CD14-positive monocyte (primary cell): ENCODE measurements at regions not wholly inside any gene's neighbourhood (a gene's known extent, or its start where the extent isn't known, plus 50 kb on each side); places are given as distances from the start of the nearest gene placed in this dataset.

ENCODE experiments used
- DNase-seq, 3 donors: peaks; one replicate each; pipeline ENCODE4 v3.0.0-alpha.2; 2011 to 2022
- H2AFZ ChIP-seq: 2 replicates; pipeline ENCODE4 v1.6.0; 2012; ENCODE audit warnings: mild to moderate bottlenecking, low read depth, low read length, inconsistent platforms; ENCODE audit not compliant: insufficient read depth, poor library complexity, severe bottlenecking
- H3K27ac ChIP-seq, 2 donors: 1 replicate in 1 of 2; 2 replicates in 1 of 2; pipeline ENCODE4 v1.5.1; 2012 to 2013; ENCODE audit warnings: low read length in 2 of 2, control low read depth in 1 of 2, inconsistent platforms in 1 of 2, low read depth in 1 of 2, mild to moderate bottlenecking in 1 of 2
- H3K27me3 ChIP-seq, 2 donors: one replicate each; pipeline versions ENCODE4 v1.6.0 to v1.6.1; 2011 to 2013; ENCODE audit warnings: low read length in 2 of 2; ENCODE audit not compliant: control insufficient read depth in 2 of 2, insufficient read depth in 2 of 2
- H3K36me3 ChIP-seq, 2 donors: replicated peaks in 1 of 2; 1 replicate in 1 of 2; 2 replicates in 1 of 2; pipeline versions ENCODE4 v1.5.1 to v1.6.1; 2012 to 2013; ENCODE audit warnings: low read length in 2 of 2, control low read depth in 1 of 2, inconsistent platforms in 1 of 2, mild to moderate bottlenecking in 1 of 2; ENCODE audit not compliant: insufficient read depth in 2 of 2, control insufficient read depth in 1 of 2
- H3K4me1 ChIP-seq, 2 donors: 1 replicate in 1 of 2; 2 replicates in 1 of 2; pipeline versions ENCODE4 v1.5.1 to v1.6.1; 2012 to 2013; ENCODE audit warnings: low read length in 2 of 2, control low read depth in 1 of 2, inconsistent platforms in 1 of 2, mild to moderate bottlenecking in 1 of 2, moderate library complexity in 1 of 2; ENCODE audit not compliant: insufficient read depth in 2 of 2, control insufficient read depth in 1 of 2
- H3K4me2 ChIP-seq: replicated peaks from 2 replicates; pipeline ENCODE3; 2012; ENCODE audit warnings: low read length, moderate library complexity, mild to moderate bottlenecking; ENCODE audit not compliant: poor library complexity, severe bottlenecking; ENCODE audit errors: extremely low read depth
- H3K4me3 ChIP-seq, 3 experiments: fragments of 200-600 bp in 1 of 3; sonication (generic) in 1 of 3; replicated peaks in 1 of 3; 1 replicate in 2 of 3; 2 replicates in 1 of 3; pipeline ENCODE4 v1.5.1; 2011 to 2013; ENCODE audit warnings: low read length in 3 of 3, mild to moderate bottlenecking in 3 of 3, control low read depth in 2 of 3, low read depth in 2 of 3, inconsistent platforms in 1 of 3, moderate library complexity in 1 of 3
- H3K79me2 ChIP-seq: 2 replicates; pipeline ENCODE4 v1.6.0; 2012; ENCODE audit warnings: mild to moderate bottlenecking, control low read depth, inconsistent platforms, low read length, moderate library complexity; ENCODE audit not compliant: insufficient read depth
- H3K9ac ChIP-seq: 2 replicates; pipeline ENCODE4 v1.6.0; 2017; ENCODE audit warnings: low read length, mild to moderate bottlenecking; ENCODE audit not compliant: insufficient read depth, poor library complexity, severe bottlenecking
- H3K9me3 ChIP-seq, 2 donors: replicated peaks in 1 of 2; 1 replicate in 1 of 2; 2 replicates in 1 of 2; pipeline versions ENCODE4 v1.5.1 to v1.6.1; 2012 to 2013; ENCODE audit warnings: low read length in 2 of 2, control low read depth in 1 of 2; ENCODE audit not compliant: control insufficient read depth in 1 of 2, insufficient read depth in 1 of 2
- H4K20me1 ChIP-seq: 2 replicates; pipeline ENCODE4 v1.6.0; 2012; ENCODE audit warnings: mild to moderate bottlenecking, low read length, control low read depth, moderate library complexity; ENCODE audit not compliant: insufficient read depth
- H3K27ac Mint-ChIP-seq, 7 donors: one replicate each; pipeline ENCODE4 v1.8.0; 2020; ENCODE audit warnings: mild to moderate bottlenecking in 7 of 7, mixed read lengths in 7 of 7, moderate library complexity in 6 of 7, inconsistent platforms in 2 of 7
- H3K27me3 Mint-ChIP-seq, 3 donors: one replicate each; pipeline ENCODE4 v1.8.0; 2021 to 2022; ENCODE audit warnings: low read depth in 3 of 3, mild to moderate bottlenecking in 3 of 3, mixed read lengths in 3 of 3, moderate library complexity in 3 of 3, inconsistent platforms in 1 of 3
- H3K36me3 Mint-ChIP-seq, 2 donors: one replicate each; pipeline ENCODE4 v1.8.0; 2020; ENCODE audit warnings: mixed read lengths in 2 of 2, inconsistent platforms in 1 of 2, mild to moderate bottlenecking in 1 of 2
- H3K4me1 Mint-ChIP-seq: one replicate; pipeline ENCODE4 v1.8.0; 2020; ENCODE audit warnings: mild to moderate bottlenecking, mixed read lengths
- H3K4me3 Mint-ChIP-seq, 2 donors: one replicate each; pipeline ENCODE4 v1.8.0; 2020; ENCODE audit warnings: mild to moderate bottlenecking in 2 of 2, mixed read lengths in 2 of 2, moderate library complexity in 1 of 2
- H3K9me3 Mint-ChIP-seq, 7 donors: one replicate each; pipeline ENCODE4 v1.8.0; 2020 to 2022; ENCODE audit warnings: mixed read lengths in 7 of 7, mild to moderate bottlenecking in 6 of 7, moderate library complexity in 6 of 7, inconsistent platforms in 2 of 7
- WGBS: methylation state at CpG from one replicate; pipeline ENCODE4 v1.1.5; 2013; ENCODE audit warnings: missing lambda C conversion rate; ENCODE audit not compliant: insufficient coverage; 5-methylcytosine and 5-hydroxymethylcytosine counted together
- intact Hi-C, 2 donors: fragments of 100-400 bp; cut with micrococcal nuclease; formaldehyde crosslinking; loops; one replicate each; pipeline versions ENCODE4 v1.15.0 to v1.15.1; 2023
- TF ChIP-seq, protein P1 (sequence below): fragments of 200-600 bp; IDR thresholded peaks from one replicate; pipeline ENCODE4 v1.8.0; 2022; ENCODE audit warnings: antibody characterized with exemption, mild to moderate bottlenecking

DNA sequence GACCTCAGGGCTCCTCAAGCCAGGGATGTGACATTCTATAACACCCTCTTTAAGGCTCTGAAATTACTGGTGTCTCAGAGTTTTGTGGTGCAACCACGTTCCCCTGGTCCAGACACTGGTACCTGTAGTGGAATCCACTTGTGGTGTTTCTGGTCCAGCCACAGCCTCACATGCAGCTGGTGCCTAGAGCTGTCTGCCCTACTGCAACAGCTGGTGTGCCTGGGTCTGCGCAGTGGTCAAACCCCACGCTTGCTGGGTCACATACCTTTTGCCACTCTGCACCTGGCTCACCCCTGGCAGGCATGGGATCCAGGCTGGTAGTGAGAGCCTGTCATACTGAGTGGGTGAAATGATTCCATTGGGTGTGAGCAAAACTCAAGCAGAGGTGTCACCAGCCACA, 1230.2 kb upstream of the EYS start:
- H3K36me3 Mint-ChIP-seq = no peaks in the 10 kb centered on the region
- Histone ChIP-seq H3K9ac (no peak overlapping the region), H3K4me2 (no peak overlapping the region), H3K4me1 (no peaks in the 10 kb centered on the region), H3K4me3 (no peak overlapping the region), H3K27me3 (no peaks in the 10 kb centered on the region), H3K36me3 (no peaks in the 10 kb centered on the region), H4K20me1 (no peaks in the 10 kb centered on the region), H3K9me3 (peaks cover 17 to 21% of the 10 kb centered on the region in 2 donors), H3K27ac (no peak overlapping the region), H3K79me2 (no peaks in the 10 kb centered on the region), H2AFZ (no peak overlapping the region)
- H3K27ac Mint-ChIP-seq = no peak overlapping the region
- no peak for DNase-seq
- H3K4me3 Mint-ChIP-seq = no peak overlapping the region
- TF ChIP-seq, protein P1, sequence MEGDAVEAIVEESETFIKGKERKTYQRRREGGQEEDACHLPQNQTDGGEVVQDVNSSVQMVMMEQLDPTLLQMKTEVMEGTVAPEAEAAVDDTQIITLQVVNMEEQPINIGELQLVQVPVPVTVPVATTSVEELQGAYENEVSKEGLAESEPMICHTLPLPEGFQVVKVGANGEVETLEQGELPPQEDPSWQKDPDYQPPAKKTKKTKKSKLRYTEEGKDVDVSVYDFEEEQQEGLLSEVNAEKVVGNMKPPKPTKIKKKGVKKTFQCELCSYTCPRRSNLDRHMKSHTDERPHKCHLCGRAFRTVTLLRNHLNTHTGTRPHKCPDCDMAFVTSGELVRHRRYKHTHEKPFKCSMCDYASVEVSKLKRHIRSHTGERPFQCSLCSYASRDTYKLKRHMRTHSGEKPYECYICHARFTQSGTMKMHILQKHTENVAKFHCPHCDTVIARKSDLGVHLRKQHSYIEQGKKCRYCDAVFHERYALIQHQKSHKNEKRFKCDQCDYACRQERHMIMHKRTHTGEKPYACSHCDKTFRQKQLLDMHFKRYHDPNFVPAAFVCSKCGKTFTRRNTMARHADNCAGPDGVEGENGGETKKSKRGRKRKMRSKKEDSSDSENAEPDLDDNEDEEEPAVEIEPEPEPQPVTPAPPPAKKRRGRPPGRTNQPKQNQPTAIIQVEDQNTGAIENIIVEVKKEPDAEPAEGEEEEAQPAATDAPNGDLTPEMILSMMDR = no peak
- intact Hi-C loops = no loop called here
- WGBS = 89% methylated on average over 3 of the region's 3 CpGs
- H3K4me1 Mint-ChIP-seq = no peaks in the 10 kb centered on the region
- H3K27me3 Mint-ChIP-seq = no peaks in the 10 kb centered on the region
- H3K9me3 Mint-ChIP-seq = peaks cover 5 to 19% (median 10%) of the 10 kb centered on the region in 7 donors

DNA sequence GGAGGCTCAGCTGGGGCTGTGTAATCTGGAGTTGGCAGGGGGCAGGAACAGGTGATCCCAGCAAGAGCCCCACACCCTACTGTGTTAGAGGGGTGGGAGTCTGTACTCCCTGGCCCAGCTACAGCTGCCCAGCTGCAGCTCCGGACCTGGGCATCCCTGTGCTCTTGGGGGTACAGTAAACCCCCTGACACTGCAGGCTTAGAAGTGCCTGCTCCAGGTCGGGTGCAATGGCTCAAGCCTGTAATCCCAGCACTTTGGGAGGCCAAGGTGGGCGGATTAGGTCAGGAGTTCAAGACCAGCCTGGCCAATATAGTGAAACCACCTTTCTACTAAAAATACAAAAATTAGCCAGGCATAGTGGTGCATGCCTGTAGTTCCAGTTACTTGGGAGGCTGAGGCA, 1228.6 kb upstream of the EYS start:
- no peak overlapping the region for H3K4me3 Mint-ChIP-seq
- TF ChIP-seq, protein P1 = no peak
- H3K4me1 Mint-ChIP-seq = no peaks in the 10 kb centered on the region

More for the DNA sequence above, 1228.6 kb upstream of the EYS start:
- peaks cover 17 to 21% of the 10 kb centered on the region in 2 donors for H3K9me3 ChIP-seq
- DNase-seq = no peak
- peaks cover 5 to 19% (median 8%) of the 10 kb centered on the region in 7 donors for H3K9me3 Mint-ChIP-seq
- H3K4me1 ChIP-seq = no peaks in the 10 kb centered on the region
- no peak overlapping the region for H3K27ac ChIP-seq
- no peaks in the 10 kb centered on the region for H3K27me3 ChIP-seq
- no peak overlapping the region for H3K4me3 ChIP-seq
- no peaks in the 10 kb centered on the region for H3K27me3 Mint-ChIP-seq
- no peaks in the 10 kb centered on the region for H3K36me3 ChIP-seq
- intact Hi-C loops = no loop called here
- 75% methylated on average over 2 of the region's 3 CpGs for whole genome bisulfite sequencing
- H3K36me3 Mint-ChIP-seq = no peaks in the 10 kb centered on the region
- no peak overlapping the region for H3K27ac Mint-ChIP-seq
- H3K4me2 ChIP-seq = no peak overlapping the region
- H3K79me2 ChIP-seq = no peaks in the 10 kb centered on the region
- no peak overlapping the region for H2AFZ ChIP-seq
- H4K20me1 ChIP-seq = no peaks in the 10 kb centered on the region
- no peak overlapping the region for H3K9ac ChIP-seq
